HUES6 (cell line): ENCODE measurements at regions not wholly inside any gene's neighbourhood (a gene's known extent, or its start where the extent isn't known, plus 50 kb on each side); places are given as distances from the start of the nearest gene placed in this dataset.
"Not testable (repeated sequence)": the region's sequence is repeated elsewhere in the genome, so short reads cannot be mapped to it uniquely, and the experiment has no call there.

Experiments
- H3K27ac ChIP-seq: 2 replicates; pipeline ENCODE4 v1.7.0; 2013; ENCODE audit warnings: low read depth, mild to moderate bottlenecking, low read length, inconsistent platforms
- H3K27me3 ChIP-seq: 2 replicates; pipeline ENCODE4 v1.6.1; 2013; ENCODE audit warnings: low read length; ENCODE audit not compliant: control insufficient read depth, insufficient read depth
- H3K36me3 ChIP-seq: 2 replicates; pipeline ENCODE4 v1.6.1; 2013; ENCODE audit warnings: low read length; ENCODE audit not compliant: control insufficient read depth, insufficient read depth
- H3K4me1 ChIP-seq: 2 replicates; pipeline ENCODE4 v1.6.1; 2013; ENCODE audit warnings: low read length; ENCODE audit not compliant: control insufficient read depth, insufficient read depth
- H3K4me3 ChIP-seq: 2 replicates; pipeline ENCODE4 v1.5.1; 2013; ENCODE audit warnings: low read depth, low read length
- H3K9ac ChIP-seq: one replicate; pipeline ENCODE4 v1.6.1; 2013; ENCODE audit warnings: mild to moderate bottlenecking, low read length
- H3K9me3 ChIP-seq: 2 replicates; pipeline ENCODE4 v1.6.1; 2013; ENCODE audit warnings: low read depth, low read length; ENCODE audit not compliant: control insufficient read depth, insufficient read depth

- Histone ChIP-seq H3K27ac (no peak overlapping the region), H3K27me3 (no peaks in the 10 kb centered on the region), H3K9me3 (peaks cover 7% of the 10 kb centered on the region; the same call in 1 of the 2 replicates), H3K4me1 (no peaks in the 10 kb centered on the region), H3K36me3 (no peaks in the 10 kb centered on the region), H3K4me3 (no peak overlapping the region), H3K9ac (no peak overlapping the region)
These were observed 52.5 kb upstream of the FBXO28 start for GRCh38 chr1:224061436-224061835.

- Histone ChIP-seq H3K4me3 (no peak overlapping the region), H3K27me3 (no peaks in the 10 kb centered on the region), H3K9ac (no peak overlapping the region), H3K4me1 (no peaks in the 10 kb centered on the region), H3K27ac (no peak overlapping the region), H3K9me3 (peaks cover 7% of the 10 kb centered on the region; the same call in 1 of the 2 replicates), H3K36me3 (no peaks in the 10 kb centered on the region)
These were observed 53.9 kb upstream of the FBXO28 start for GRCh38 chr1:224059897-224060427.

DNA sequence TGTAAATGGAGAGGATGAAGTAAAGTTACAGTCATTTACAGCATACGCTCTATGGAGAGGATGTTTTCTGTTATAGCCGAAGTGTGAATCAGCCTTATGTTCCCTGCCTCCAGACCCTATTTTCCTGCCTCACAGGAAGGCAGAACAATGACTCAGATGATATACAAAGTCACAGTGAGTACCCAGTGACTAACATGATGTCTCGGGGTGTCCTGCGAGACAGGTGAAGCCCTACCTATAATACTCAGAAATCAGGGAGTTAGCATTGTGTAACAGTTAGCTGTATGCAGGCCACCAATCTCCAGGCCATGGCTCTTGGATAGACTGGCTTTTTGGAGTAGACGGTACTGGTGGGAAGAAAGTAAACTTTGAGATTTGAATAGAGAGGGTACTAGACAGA lies 55.6 kb upstream of the FBXO28 start:
- Histone ChIP-seq H3K36me3 (no peaks in the 10 kb centered on the region), H3K27ac (no peak overlapping the region), H3K4me1 (no peaks in the 10 kb centered on the region), H3K4me3 (no peak overlapping the region), H3K27me3 (no peaks in the 10 kb centered on the region), H3K9ac (no peak overlapping the region), H3K9me3 (peaks cover 10% of the 10 kb centered on the region; the same call in 1 of the 2 replicates)

GRCh38 chr1:224057461-224058199 lies 56.3 kb upstream of the FBXO28 start:
- no peaks in the 10 kb centered on the region for H3K4me1 ChIP-seq
- H3K36me3 ChIP-seq = no peaks in the 10 kb centered on the region
- H3K27me3 ChIP-seq = no peaks in the 10 kb centered on the region
- H3K9me3 ChIP-seq = peaks cover 10% of the 10 kb centered on the region; the same call in 1 of the 2 replicates
- no peak overlapping the region for H3K27ac ChIP-seq
- H3K9ac ChIP-seq = no peak overlapping the region
- H3K4me3 ChIP-seq = no peak overlapping the region

- Histone ChIP-seq H3K9ac (no peak overlapping the region), H3K27me3 (no peaks in the 10 kb centered on the region), H3K4me1 (peaks cover 3% of the 10 kb centered on the region; the same call in 1 of the 2 replicates)
These were observed 59.3 kb upstream of the FBXO28 start for GRCh38 chr1:224054611-224055010.

GRCh38 chr1:224054012-224054411 lies 59.9 kb upstream of the FBXO28 start:
- Histone ChIP-seq H3K4me1 (peaks cover 3% of the 10 kb centered on the region; the same call in 1 of the 2 replicates), H3K9ac (no peak overlapping the region), H3K4me3 (no peak overlapping the region), H3K9me3 (0 out of 2 replicates have a peak, but pooled peaks cover 4% of the 10 kb centered on the region), H3K36me3 (no peaks in the 10 kb centered on the region), H3K27me3 (no peaks in the 10 kb centered on the region), H3K27ac (no peak overlapping the region)

More at GRCh38 chr1:224054611-224055010, 59.3 kb upstream of the FBXO28 start:
- Histone ChIP-seq H3K4me3 (no peak overlapping the region), H3K27ac (no peak overlapping the region), H3K9me3 (0 out of 2 replicates have a peak, but pooled peaks cover 4% of the 10 kb centered on the region), H3K36me3 (no peaks in the 10 kb centered on the region)

DNA sequence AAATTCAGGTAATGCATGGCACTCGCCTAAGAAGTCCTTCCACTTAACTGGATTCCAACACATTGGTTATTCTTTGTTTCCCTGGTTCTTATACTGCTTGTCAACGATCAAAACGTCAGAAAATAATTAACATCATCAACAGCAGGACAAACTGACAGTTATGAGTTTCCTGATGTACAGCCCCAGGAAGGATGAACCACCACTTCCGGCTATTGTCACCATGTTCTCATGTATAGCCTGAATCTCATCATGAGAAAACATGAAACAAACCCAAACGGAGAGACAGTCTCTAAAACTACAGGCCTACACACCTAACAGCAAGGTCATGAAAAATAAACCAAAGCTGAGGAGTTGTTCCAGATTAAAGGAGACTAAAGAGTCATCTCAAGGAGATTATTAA lies 60.5 kb upstream of the FBXO28 start:
- Histone ChIP-seq H3K4me3 (no peak overlapping the region), H3K36me3 (no peaks in the 10 kb centered on the region), H3K27ac (no peak overlapping the region), H3K9ac (no peak overlapping the region), H3K4me1 (peaks cover 3% of the 10 kb centered on the region; the same call in 1 of the 2 replicates), H3K27me3 (no peaks in the 10 kb centered on the region), H3K9me3 (0 out of 2 replicates have a peak, but pooled peaks cover 4% of the 10 kb centered on the region)

- no peaks in the 10 kb centered on the region for H3K27me3 ChIP-seq
- H3K36me3 ChIP-seq = no peaks in the 10 kb centered on the region
- H3K4me1 ChIP-seq = peaks cover 3% of the 10 kb centered on the region; the same call in 1 of the 2 replicates
- no peak overlapping the region for H3K4me3 ChIP-seq
- H3K9me3 ChIP-seq = 0 out of 2 replicates have a peak, but pooled peaks cover 4% of the 10 kb centered on the region
- no peak overlapping the region for H3K27ac ChIP-seq
- no peak overlapping the region for H3K9ac ChIP-seq
These were observed 61.1 kb upstream of the FBXO28 start for GRCh38 chr1:224052772-224053171.

DNA sequence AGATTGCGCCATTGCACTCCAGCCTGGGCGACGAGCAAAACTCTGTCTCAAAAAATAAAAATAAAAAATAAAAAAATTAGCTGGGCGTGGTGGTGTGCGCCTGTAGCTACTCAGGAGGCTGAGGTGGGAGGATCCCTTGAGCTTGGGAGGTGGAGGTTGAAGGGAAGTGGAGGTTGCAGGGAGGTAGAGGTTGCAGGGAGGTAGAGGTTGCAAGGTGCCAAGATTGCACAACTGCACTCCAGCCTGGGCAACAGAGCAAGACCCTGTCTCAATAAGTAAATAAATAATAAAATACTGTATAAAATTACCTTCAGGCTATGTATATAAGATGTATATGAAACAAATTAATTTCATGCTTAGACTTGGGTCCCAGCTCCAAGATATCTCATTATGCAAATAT lies 62.1 kb upstream of the FBXO28 start:
- not testable (repeated sequence) for H3K27ac ChIP-seq, H3K9me3 ChIP-seq, H3K9ac ChIP-seq, H3K4me3 ChIP-seq, H3K27me3 ChIP-seq, H3K4me1 ChIP-seq, H3K36me3 ChIP-seq

GRCh38 chr1:224051086-224051406 lies 62.9 kb upstream of the FBXO28 start:
- H3K4me3 ChIP-seq = no peak overlapping the region
- no peak overlapping the region for H3K27ac ChIP-seq
- H3K4me1 ChIP-seq = peaks cover 3% of the 10 kb centered on the region; the same call in 1 of the 2 replicates
- H3K27me3 ChIP-seq = no peaks in the 10 kb centered on the region
- H3K36me3 ChIP-seq = no peaks in the 10 kb centered on the region
- no peak overlapping the region for H3K9ac ChIP-seq
- H3K9me3 ChIP-seq = 0 out of 2 replicates have a peak, but pooled peaks cover 4% of the 10 kb centered on the region

DNA sequence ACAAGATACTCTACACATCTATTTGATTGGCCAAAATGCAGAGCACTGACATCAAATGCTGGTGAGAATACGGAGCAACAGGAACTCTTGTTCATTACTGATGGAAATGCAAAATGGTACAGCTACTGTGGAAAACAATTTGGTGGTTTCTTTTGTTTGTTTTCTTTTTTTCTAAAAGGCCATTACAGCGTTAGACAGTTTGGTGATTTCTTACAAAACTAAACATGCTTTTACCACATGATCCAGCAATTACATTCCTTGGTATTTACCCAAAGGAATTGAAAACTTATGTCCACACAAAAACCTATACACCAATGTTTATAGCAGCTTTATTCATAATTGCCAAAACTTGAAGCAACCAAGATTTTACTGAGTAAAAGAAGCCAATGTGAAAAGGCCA lies 66.4 kb upstream of the FBXO28 start:
- H3K27ac ChIP-seq = no peak overlapping the region
- no peak overlapping the region for H3K9ac ChIP-seq
- H3K9me3 ChIP-seq = no peaks in the 10 kb centered on the region
- H3K36me3 ChIP-seq = no peaks in the 10 kb centered on the region
- no peak overlapping the region for H3K4me3 ChIP-seq
- H3K27me3 ChIP-seq = no peaks in the 10 kb centered on the region
- H3K4me1 ChIP-seq = peaks cover 3% of the 10 kb centered on the region; the same call in 1 of the 2 replicates
